AG20443 (cell line): ENCODE measurements at regions not wholly inside any gene's neighbourhood (a gene's known extent, or its start where the extent isn't known, plus 50 kb on each side); places are given as distances from the start of the nearest gene placed in this dataset.
"Not testable (repeated sequence)": the region's sequence is repeated elsewhere in the genome, so short reads cannot be mapped to it uniquely, and the experiment has no call there.

Experiments used
- DNase-seq: peaks from one replicate; pipeline ENCODE4 v3.0.0; 2012; ENCODE audit warnings: low spot score, mixed read lengths

GRCh38 chr2:235218486-235218907, 266.7 kb downstream of the SH3BP4 start:
- DNase-seq, result no peak

GRCh38 chr2:235219048-235219447, 267.2 kb downstream of the SH3BP4 start:
- DNase-seq, result no peak

- no peak for DNase-seq
These were observed 268.5 kb downstream of the SH3BP4 start for GRCh38 chr2:235220331-235220730.

GRCh38 chr2:235223011-235223410, 270.8 kb upstream of the AGAP1 start:
- no peak for DNase-seq

- DNase-seq, result no peak
These were observed 269.4 kb upstream of the AGAP1 start for GRCh38 chr2:235224410-235224809.

- no peak for DNase-seq
These were observed 268.6 kb upstream of the AGAP1 start for GRCh38 chr2:235225261-235225660.

- DNase-seq, result no peak
These were observed 266.3 kb upstream of the AGAP1 start for GRCh38 chr2:235227590-235227989.

GRCh38 chr2:235228422-235228821, 265.4 kb upstream of the AGAP1 start:
- not testable (repeated sequence) for DNase-seq

- DNase-seq, result no peak
These were observed 264.6 kb upstream of the AGAP1 start for GRCh38 chr2:235229236-235229635.

- DNase-seq, result peak; percentile 30
These were observed 262.8 kb upstream of the AGAP1 start for GRCh38 chr2:235230821-235231601.

- DNase-seq, result no peak
These were observed 261.1 kb upstream of the AGAP1 start for GRCh38 chr2:235232449-235233433.

- peak; percentile 32 for DNase-seq
These were observed 259.1 kb upstream of the AGAP1 start for GRCh38 chr2:235234736-235235135.

- no peak for DNase-seq
These were observed 257.7 kb upstream of the AGAP1 start for GRCh38 chr2:235235977-235236767.

- peak; percentile 80 for DNase-seq
These were observed 255.3 kb upstream of the AGAP1 start for GRCh38 chr2:235238537-235238936.

GRCh38 chr2:235240574-235240973, 253.3 kb upstream of the AGAP1 start:
- DNase-seq, result no peak

GRCh38 chr2:235244255-235245220, 249.3 kb upstream of the AGAP1 start:
- DNase-seq, result peak; percentile 77

- no peak for DNase-seq
These were observed 246.8 kb upstream of the AGAP1 start for GRCh38 chr2:235247001-235247400.

GRCh38 chr2:235255693-235256092, 238.2 kb upstream of the AGAP1 start:
- DNase-seq, result peak; percentile 57

GRCh38 chr2:235257590-235257989, 236.3 kb upstream of the AGAP1 start:
- DNase-seq, result no peak

GRCh38 chr2:235262750-235263149, 231.1 kb upstream of the AGAP1 start:
- DNase-seq, result no peak
